ENCODE measurements at regions not wholly inside any gene's neighbourhood (a gene's known extent, or its start where the extent isn't known, plus 50 kb on each side); places are given as distances from the start of the nearest gene placed in this dataset.

- TF ChIP-seq EZH2 (IDR thresholded peaks at IDR 0.05; ENCODE audit: insufficient read depth, poor library complexity, severe bottlenecking) (no peak), EZH2phosphoT487 (IDR thresholded peaks at IDR 0.05; ENCODE audit: insufficient read depth, low read depth) (no peak)
Observed at GRCh38 chr4:41365681-41366080, 109.0 kb downstream of the UCHL1 start.
